Activated gamma-delta T cell treated with Interleukin-2 at 50 U/mL for 16 hours (primary cell): ENCODE measurements at regions not wholly inside any gene's neighbourhood (a gene's known extent, or its start where the extent isn't known, plus 50 kb on each side); places are given as distances from the start of the nearest gene placed in this dataset.
"Not testable (repeated sequence)": the region's sequence is repeated elsewhere in the genome, so short reads cannot be mapped to it uniquely, and the experiment has no call there.

Experiments used
- DNase-seq: peaks from one replicate; pipeline ENCODE4 v3.0.0-alpha.2; 2020

- DNase-seq = not testable (repeated sequence)
These were observed 104.3 kb downstream of the MTPN start for GRCh38 chr7:135872861-135873260.

- DNase-seq = no peak
These were observed 114.2 kb upstream of the FAM180A start for GRCh38 chr7:135862586-135863340.

- no peak for DNase-seq
These were observed 110.9 kb upstream of the FAM180A start for GRCh38 chr7:135859538-135859937.

GRCh38 chr7:135858851-135859250 is 110.2 kb upstream of the FAM180A start:
- no peak for DNase-seq

- DNase-seq = no peak
These were observed 109.8 kb upstream of the FAM180A start for GRCh38 chr7:135858379-135858778.

GRCh38 chr7:135857519-135858274 is 109.1 kb upstream of the FAM180A start:
- no peak for DNase-seq

- no peak for DNase-seq
These were observed 107.9 kb upstream of the FAM180A start for GRCh38 chr7:135856356-135857144.

- DNase-seq = no peak
These were observed 107.2 kb upstream of the FAM180A start for GRCh38 chr7:135855846-135856245.

- DNase-seq = no peak
These were observed 104.9 kb upstream of the FAM180A start for GRCh38 chr7:135853499-135853898.

- DNase-seq = no peak
These were observed 104.4 kb upstream of the FAM180A start for GRCh38 chr7:135853008-135853407.

GRCh38 chr7:135847242-135847641 is 98.6 kb upstream of the FAM180A start:
- no peak for DNase-seq

- DNase-seq = no peak
These were observed 97.7 kb upstream of the FAM180A start for GRCh38 chr7:135846339-135846738.

- no peak for DNase-seq
These were observed 96.9 kb upstream of the FAM180A start for GRCh38 chr7:135845415-135846075.

GRCh38 chr7:135844903-135845302 is 96.3 kb upstream of the FAM180A start:
- no peak for DNase-seq

GRCh38 chr7:135843214-135843613 is 94.6 kb upstream of the FAM180A start:
- no peak for DNase-seq

GRCh38 chr7:135842446-135843179 is 94.0 kb upstream of the FAM180A start:
- DNase-seq = no peak

GRCh38 chr7:135840591-135840990 is 92.0 kb upstream of the FAM180A start:
- DNase-seq = no peak

GRCh38 chr7:135837675-135838074 is 89.1 kb upstream of the FAM180A start:
- DNase-seq = no peak

GRCh38 chr7:135834266-135834665 is 85.7 kb upstream of the FAM180A start:
- no peak for DNase-seq

GRCh38 chr7:135833642-135834041 is 85.0 kb upstream of the FAM180A start:
- no peak for DNase-seq

GRCh38 chr7:135831455-135832195 is 83.0 kb upstream of the FAM180A start:
- DNase-seq = no peak

GRCh38 chr7:135828604-135829003 is 80.0 kb upstream of the FAM180A start:
- no peak for DNase-seq
